H1 (cell line): ENCODE measurements at regions not wholly inside any gene's neighbourhood (a gene's known extent, or its start where the extent isn't known, plus 50 kb on each side); places are given as distances from the start of the nearest gene placed in this dataset.
A peak's percentile ranks its signal among the peaks of the same experiment; 100 is the strongest.

ENCODE experiments used
- CTCF ChIA-PET: fragments of 300-600 bp; sonication (Branson Sonifier 250); formaldehyde crosslinking; loops from one replicate; lab custom pipeline; 2021; ENCODE audit not compliant: partially characterized antibody; lab: Charles Lee
- POLR2A ChIA-PET: fragments of 300-600 bp; sonication (Branson Sonifier 250); formaldehyde crosslinking; loops from one replicate; lab custom pipeline; 2021; ENCODE audit warnings: inconsistent platforms; ENCODE audit not compliant: partially characterized antibody; lab: Charles Lee
- DNase-seq, 2 experiments: peaks; one replicate each; pipeline versions ENCODE4 v3.0.0 to v3.0.0-alpha.2; 2010 to 2022; ENCODE audit warnings: low spot score in 2 of 2, low read depth in 1 of 2, mixed read lengths in 1 of 2
- FAIRE-seq: peaks from 2 replicates; lab custom pipeline; 2011; peaks lifted over from hg19 to GRCh38; lab: Jason Lieb, UNC
- H2AFZ ChIP-seq: 2 replicates; pipeline ENCODE4 v1.8.1; 2012; ENCODE audit warnings: low read length, inconsistent platforms
- H2AK5ac ChIP-seq: 2 replicates; pipeline ENCODE4 v1.6.1; 2013; ENCODE audit warnings: low read depth, low read length
- H2BK120ac ChIP-seq: replicated peaks from 2 replicates; pipeline ENCODE3; 2013; ENCODE audit warnings: low read depth, low read length, inconsistent platforms
- H2BK12ac ChIP-seq: 2 replicates; pipeline ENCODE4 v1.6.1; 2013; ENCODE audit warnings: low read depth, low read length
- H2BK15ac ChIP-seq: 2 replicates; pipeline ENCODE4 v1.6.1; 2013; ENCODE audit warnings: low read length
- H2BK20ac ChIP-seq: 2 replicates; pipeline ENCODE4 v1.6.1; 2013; ENCODE audit warnings: low read length
- H2BK5ac ChIP-seq: 2 replicates; pipeline ENCODE4 v1.6.1; 2013; ENCODE audit warnings: low read depth, low read length
- H3K14ac ChIP-seq: 2 replicates; pipeline ENCODE4 v1.6.1; 2013; ENCODE audit warnings: inconsistent platforms; ENCODE audit not compliant: insufficient read length
- H3K18ac ChIP-seq: 2 replicates; pipeline ENCODE4 v1.6.1; 2013; ENCODE audit warnings: low read length; ENCODE audit errors: extremely low read depth
- H3K23ac ChIP-seq: 2 replicates; pipeline ENCODE4 v1.6.1; 2013; ENCODE audit warnings: inconsistent platforms; ENCODE audit not compliant: insufficient read length
- H3K23me2 ChIP-seq: 2 replicates; pipeline ENCODE4 v1.6.1; 2013; ENCODE audit warnings: low read depth, low read length
- H3K27ac ChIP-seq: 2 replicates; pipeline ENCODE4 v1.6.1; 2011; ENCODE audit warnings: low read depth, low read length, inconsistent platforms
- H3K27me3 ChIP-seq, 4 experiments: replicated peaks in 1 of 4; 1 replicate in 1 of 4; 2 replicates in 3 of 4; pipeline versions ENCODE4 v1.6.1 to v1.8.1; 2011 to 2013; ENCODE audit warnings: low read length in 3 of 4, mild to moderate bottlenecking in 3 of 4, inconsistent platforms in 2 of 4, mixed read lengths in 2 of 4, moderate library complexity in 1 of 4; ENCODE audit not compliant: control insufficient read depth in 3 of 4, insufficient read depth in 3 of 4; ENCODE audit errors: extremely low read depth in 1 of 4
- H3K36me3 ChIP-seq, 4 experiments: 2 replicates each; pipeline versions ENCODE4 v1.6.1 to v1.8.1; 2011 to 2013; ENCODE audit warnings: mild to moderate bottlenecking in 4 of 4, low read length in 3 of 4, moderate library complexity in 2 of 4, control low read depth in 1 of 4, inconsistent platforms in 1 of 4; ENCODE audit not compliant: insufficient read depth in 4 of 4, control insufficient read depth in 2 of 4
- H3K4ac ChIP-seq: replicated peaks from 2 replicates; pipeline ENCODE3; 2013; ENCODE audit warnings: low read length, low read depth, mixed read lengths, inconsistent platforms; ENCODE audit not compliant: insufficient read length
- H3K4me1 ChIP-seq, 4 experiments: replicated peaks in 1 of 4; 1 replicate in 1 of 4; 2 replicates in 3 of 4; pipeline versions ENCODE4 v1.6.1 to v1.8.1; 2011 to 2013; ENCODE audit warnings: low read length in 3 of 4, inconsistent platforms in 2 of 4, mixed read lengths in 1 of 4; ENCODE audit not compliant: insufficient read depth in 4 of 4, control insufficient read depth in 3 of 4
- H3K4me2 ChIP-seq, 2 experiments: 2 replicates each; pipeline versions ENCODE4 v1.6.1 to v1.8.1; 2011 to 2013; ENCODE audit warnings: low read depth in 2 of 2, low read length in 2 of 2, control low read depth in 1 of 2, inconsistent platforms in 1 of 2, mild to moderate bottlenecking in 1 of 2; ENCODE audit not compliant: insufficient read depth in 1 of 2
- H3K4me3 ChIP-seq, 4 experiments: fragments of 200-600, 300-600 bp in 1 of 4; sonication (generic), shearing (Covaris generic), sonication (Bioruptor Twin) in 1 of 4; 2 replicates each; pipeline versions ENCODE4 v1.5.1 to v1.8.1; 2011 to 2016; ENCODE audit warnings: low read length in 4 of 4, low read depth in 3 of 4, control low read depth in 2 of 4, inconsistent platforms in 2 of 4, mild to moderate bottlenecking in 2 of 4, mixed read lengths in 1 of 4, moderate library complexity in 1 of 4; ENCODE audit not compliant: insufficient read depth in 2 of 4; ENCODE audit errors: extremely low read depth in 1 of 4
- H3K56ac ChIP-seq: replicated peaks from 2 replicates; pipeline ENCODE3; 2013; ENCODE audit warnings: low read depth, mild to moderate bottlenecking, mixed read lengths, low read length, inconsistent platforms; ENCODE audit not compliant: insufficient read length
- H3K79me1 ChIP-seq: 2 replicates; pipeline ENCODE4 v1.6.1; 2013; ENCODE audit warnings: low read depth, low read length, control low read depth
- H3K79me2 ChIP-seq, 2 experiments: 2 replicates each; pipeline versions ENCODE4 v1.6.1 to v1.8.1; 2012 to 2013; ENCODE audit warnings: low read length in 2 of 2, mild to moderate bottlenecking in 2 of 2, inconsistent platforms in 1 of 2; ENCODE audit not compliant: insufficient read depth in 2 of 2, control insufficient read depth in 1 of 2
- H3K9ac ChIP-seq, 4 experiments: replicated peaks in 1 of 4; 1 replicate in 1 of 4; 2 replicates in 3 of 4; pipeline versions ENCODE4 v1.6.1 to v1.8.1; 2011 to 2013; ENCODE audit warnings: low read depth in 3 of 4, low read length in 3 of 4, control low read depth in 2 of 4, mild to moderate bottlenecking in 2 of 4, moderate library complexity in 2 of 4, inconsistent platforms in 1 of 4; ENCODE audit errors: extremely low read depth in 1 of 4
- H3K9me3 ChIP-seq, 2 experiments: 2 replicates each; pipeline versions ENCODE4 v1.6.1 to v1.8.1; 2012 to 2013; ENCODE audit warnings: mild to moderate bottlenecking in 2 of 2, moderate library complexity in 2 of 2, control low read depth in 1 of 2, inconsistent platforms in 1 of 2, low read depth in 1 of 2, low read length in 1 of 2, mixed read lengths in 1 of 2; ENCODE audit not compliant: insufficient read depth in 2 of 2
- H4K20me1 ChIP-seq, 2 experiments: replicated peaks in 1 of 2; 2 replicates each; pipeline versions ENCODE3 to v1.8.1; 2011 to 2013; ENCODE audit warnings: inconsistent platforms in 2 of 2, low read length in 2 of 2, mild to moderate bottlenecking in 1 of 2; ENCODE audit not compliant: insufficient read depth in 2 of 2, control insufficient read depth in 1 of 2
- H4K5ac ChIP-seq: 2 replicates; pipeline ENCODE4 v1.6.1; 2013; ENCODE audit warnings: low read length, low read depth, mixed read lengths, inconsistent platforms; ENCODE audit not compliant: insufficient read length
- H4K8ac ChIP-seq: 2 replicates; pipeline ENCODE4 v1.8.0; 2013; ENCODE audit warnings: mild to moderate bottlenecking, moderate library complexity, low read length, inconsistent platforms; ENCODE audit not compliant: insufficient read depth; ENCODE audit errors: extremely low read depth
- H4K91ac ChIP-seq: replicated peaks from 2 replicates; pipeline ENCODE3; 2013; ENCODE audit warnings: low read length, mixed read lengths, inconsistent platforms; ENCODE audit not compliant: insufficient read length
- CBX8 ChIP-seq: fragments of 300-800, 300-1000 bp; sonication (generic); IDR thresholded peaks from 2 replicates; pipeline ENCODE4 v1.7.1; 2016; ENCODE audit warnings: low read depth, low read length, borderline replicate concordance
- CREB1 ChIP-seq: IDR thresholded peaks from 2 replicates; pipeline ENCODE4 v1.6.1; 2012; ENCODE audit warnings: inconsistent platforms
- E2F6 ChIP-seq: IDR thresholded peaks from 2 replicates; pipeline ENCODE4 v1.6.1; 2012; ENCODE audit warnings: inconsistent platforms
- JUND ChIP-seq: IDR thresholded peaks from 2 replicates; pipeline ENCODE4 v1.6.1; 2011; ENCODE audit warnings: mild to moderate bottlenecking, improper control_type of control experiment, low read length
- SAP30 ChIP-seq: fragments of 300-600 bp; sonication (generic); IDR thresholded peaks from 2 replicates; pipeline ENCODE4 v1.7.1; 2012; ENCODE audit warnings: low read length, moderate library complexity, mild to moderate bottlenecking, inconsistent platforms; ENCODE audit not compliant: insufficient read depth, insufficient replicate concordance
- SIRT6 ChIP-seq: IDR thresholded peaks from one replicate; pipeline ENCODE4 v1.7.1; 2012; ENCODE audit warnings: low read length, inconsistent platforms
- WGBS, 2 experiments: shearing (Covaris generic) in 1 of 2; methylation state at CpG; one replicate each; pipeline versions ENCODE4 v1.1.6 to v1.1.7; 2013 to 2015; ENCODE audit warnings: low lambda C conversion rate in 2 of 2, mixed read lengths in 2 of 2, inconsistent platforms in 1 of 2, low coverage in 1 of 2, missing lambda C conversion rate in 1 of 2; ENCODE audit not compliant: insufficient replicate concordance in 2 of 2, insufficient coverage in 1 of 2, insufficient read length in 1 of 2; ENCODE audit errors: extremely low coverage in 1 of 2, missing lambda C conversion rate in 1 of 2; 5-methylcytosine and 5-hydroxymethylcytosine counted together

DNA sequence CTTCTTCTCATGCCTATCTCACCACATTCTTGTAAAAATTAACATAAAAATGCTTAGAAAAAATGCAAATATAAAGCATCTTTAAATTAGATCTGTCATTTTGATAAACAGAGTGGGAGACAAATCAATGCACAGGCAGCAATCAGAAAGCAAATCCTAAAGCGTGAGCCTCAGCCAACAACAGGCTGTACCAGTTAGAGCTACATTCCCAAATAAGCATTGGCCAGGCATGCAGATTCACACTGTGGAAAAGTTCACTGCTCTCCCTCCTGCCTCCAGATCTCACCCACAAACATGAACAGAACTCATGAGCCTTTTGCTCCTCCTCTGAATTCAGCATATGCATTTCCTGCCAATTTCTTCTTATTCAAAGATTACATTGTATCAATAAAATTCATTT is 115.2 kb upstream of the FAT3 start:
- WGBS, 2 experiments, result 55% methylated on average over 1 of the region's 1 CpG; no CpG with 5 or more reads in 1 of the 2 experiments
- Histone ChIP-seq H3K4ac (no peak overlapping the region), H3K9ac (no peak overlapping the region), H2AFZ (no peak overlapping the region), H3K4me1 (peaks cover 0 to 7% (median 4%) of the 10 kb centered on the region in 4 experiments; a peak in 4 of 7 replicates), H4K91ac (no peak overlapping the region), H3K4me2 (peak overlapping the region in 1 of 2 experiments; percentile 43; a peak in 1 of 4 replicates)
- POLR2A ChIA-PET, result no interaction called here
- TF ChIP-seq JUND (no peak), CBX8 (no peak), CREB1 (no peak), SIRT6 (no peak), E2F6 (no peak), SAP30 (no peak)
- TF ChIP-seq, all 59 proteins: peak for 0
- H4K20me1 ChIP-seq, result no peaks in the 10 kb centered on the region
- H3K9me3 ChIP-seq, result no peaks in the 10 kb centered on the region
- no peaks in the 10 kb centered on the region for H3K79me1 ChIP-seq
- FAIRE-seq (peak; percentile 88), DNase-seq (no peak)
- no peaks in the 10 kb centered on the region for H3K23me2 ChIP-seq
- no peak overlapping the region for H3K23ac ChIP-seq
- no peak overlapping the region for H2BK12ac ChIP-seq
- CTCF ChIA-PET, result interaction anchor here (0.5 to 1.3 kb wide), 2 partner anchors 27 to 330 kb away, joined by 3 read pairs; no protein-coding TSS in a partner anchor
- H3K27me3 ChIP-seq, result no peaks in the 10 kb centered on the region
- H2AK5ac ChIP-seq, result no peak overlapping the region
- H2BK20ac ChIP-seq, result peak overlapping the region; percentile 25; the same call in 1 of the 2 replicates
- no peak overlapping the region for H4K5ac ChIP-seq
- H3K27ac ChIP-seq, result no peak overlapping the region
- H3K14ac ChIP-seq, result no peak overlapping the region
- H3K18ac ChIP-seq, result no peak overlapping the region
- H3K4me3 ChIP-seq, result no peak overlapping the region
- H2BK15ac ChIP-seq, result no peak overlapping the region
- H2BK5ac ChIP-seq, result no peak overlapping the region
- no peaks in the 10 kb centered on the region for H3K79me2 ChIP-seq
- H3K56ac ChIP-seq, result no peak overlapping the region
- no peaks in the 10 kb centered on the region for H3K36me3 ChIP-seq
- H4K8ac ChIP-seq, result no peak overlapping the region
- H2BK120ac ChIP-seq, result no peak overlapping the region
